NB4 (cell line): ENCODE measurements at regions not wholly inside any gene's neighbourhood (a gene's known extent, or its start where the extent isn't known, plus 50 kb on each side); places are given as distances from the start of the nearest gene placed in this dataset.
"Not testable (repeated sequence)": the region's sequence is repeated elsewhere in the genome, so short reads cannot be mapped to it uniquely, and the experiment has no call there.

Experiments
- POLR2A ChIP-seq: IDR thresholded peaks from 2 replicates; pipeline ENCODE4 v1.6.1; 2011; ENCODE audit warnings: mild to moderate bottlenecking; ENCODE audit not compliant: insufficient read length; ENCODE audit errors: extremely low read depth
- TF ChIP-seq, protein P1 (sequence below): IDR thresholded peaks from one replicate; pipeline ENCODE4 v1.5.1; 2012; ENCODE audit warnings: low read depth, low read length

GRCh38 chr3:91442063-91442462 lies 2334.6 kb downstream of the EPHA3 start:
- TF ChIP-seq, protein P1, sequence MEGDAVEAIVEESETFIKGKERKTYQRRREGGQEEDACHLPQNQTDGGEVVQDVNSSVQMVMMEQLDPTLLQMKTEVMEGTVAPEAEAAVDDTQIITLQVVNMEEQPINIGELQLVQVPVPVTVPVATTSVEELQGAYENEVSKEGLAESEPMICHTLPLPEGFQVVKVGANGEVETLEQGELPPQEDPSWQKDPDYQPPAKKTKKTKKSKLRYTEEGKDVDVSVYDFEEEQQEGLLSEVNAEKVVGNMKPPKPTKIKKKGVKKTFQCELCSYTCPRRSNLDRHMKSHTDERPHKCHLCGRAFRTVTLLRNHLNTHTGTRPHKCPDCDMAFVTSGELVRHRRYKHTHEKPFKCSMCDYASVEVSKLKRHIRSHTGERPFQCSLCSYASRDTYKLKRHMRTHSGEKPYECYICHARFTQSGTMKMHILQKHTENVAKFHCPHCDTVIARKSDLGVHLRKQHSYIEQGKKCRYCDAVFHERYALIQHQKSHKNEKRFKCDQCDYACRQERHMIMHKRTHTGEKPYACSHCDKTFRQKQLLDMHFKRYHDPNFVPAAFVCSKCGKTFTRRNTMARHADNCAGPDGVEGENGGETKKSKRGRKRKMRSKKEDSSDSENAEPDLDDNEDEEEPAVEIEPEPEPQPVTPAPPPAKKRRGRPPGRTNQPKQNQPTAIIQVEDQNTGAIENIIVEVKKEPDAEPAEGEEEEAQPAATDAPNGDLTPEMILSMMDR, result not testable (repeated sequence)
- TF ChIP-seq POLR2A, result not testable (repeated sequence)
